ENCODE measurements at regions not wholly inside any gene's neighbourhood (a gene's known extent, or its start where the extent isn't known, plus 50 kb on each side); places are given as distances from the start of the nearest gene placed in this dataset.

- ATAC-seq (ENCODE audit: low FRiP score): no peak
- TF ChIP-seq CTCF (IDR thresholded peaks at IDR 0.05): no peak
- no peak for DNase-seq (ENCODE audit: low spot score)
These were observed 588.9 kb upstream of the NRXN1 start for GRCh38 chr2:51620796-51621195.

DNA sequence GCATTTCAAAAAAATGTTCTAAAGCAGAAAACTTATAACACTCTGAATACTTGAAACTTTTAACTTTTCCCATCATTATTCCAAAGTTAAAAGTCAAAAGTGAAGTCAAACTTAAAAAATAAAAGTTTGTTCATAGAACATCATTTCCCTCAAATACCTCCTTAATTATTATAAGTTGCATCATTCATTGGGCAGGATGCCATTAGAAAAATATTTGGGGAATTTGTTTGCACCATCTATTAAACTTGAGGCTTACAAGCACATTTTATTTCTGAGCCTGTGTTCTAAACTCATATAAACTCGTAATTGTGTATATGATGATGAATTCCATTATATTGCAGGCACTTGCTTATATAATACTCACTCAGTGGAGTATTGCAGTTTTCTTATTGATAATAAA is 588.0 kb upstream of the NRXN1 start:
- ATAC-seq (ENCODE audit: low FRiP score) (no peak), DNase-seq (ENCODE audit: low spot score) (no peak)
- no peak for TF ChIP-seq CTCF (IDR thresholded peaks at IDR 0.05)

GRCh38 chr2:51612387-51612786 is 580.5 kb upstream of the NRXN1 start:
- DNase-seq (ENCODE audit: low spot score) (no peak), ATAC-seq (ENCODE audit: low FRiP score) (no peak)
- TF ChIP-seq CTCF (IDR thresholded peaks at IDR 0.05): no peak

GRCh38 chr2:51601706-51602105 is 569.8 kb upstream of the NRXN1 start:
- TF ChIP-seq CTCF (IDR thresholded peaks at IDR 0.05): no peak
- ATAC-seq (ENCODE audit: low FRiP score) (no peak), DNase-seq (ENCODE audit: low spot score) (no peak)

DNA sequence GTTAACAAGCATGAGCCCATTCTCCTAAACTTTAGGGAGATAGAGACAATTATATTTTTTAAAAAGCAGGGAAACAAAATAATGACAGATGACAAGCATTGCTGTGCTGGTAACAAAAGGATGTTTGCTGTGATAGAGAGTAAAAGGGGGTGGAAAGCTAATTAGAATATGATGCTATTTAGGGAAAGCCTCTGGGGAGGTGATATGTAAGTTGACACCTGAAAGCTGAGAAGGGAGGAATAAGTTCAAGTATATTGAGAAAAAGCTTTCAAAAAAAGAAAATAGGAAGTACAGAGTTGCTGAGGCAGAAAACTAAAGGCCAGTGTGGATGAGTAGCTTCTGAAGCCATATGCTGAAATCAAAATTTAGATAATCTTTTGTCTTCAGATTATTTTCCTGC is 565.2 kb upstream of the NRXN1 start:
- no peak for ATAC-seq (ENCODE audit: low FRiP score)
- no peak for TF ChIP-seq CTCF (IDR thresholded peaks at IDR 0.05)

GRCh38 chr2:51595836-51596235 is 563.9 kb upstream of the NRXN1 start:
- ATAC-seq (ENCODE audit: low FRiP score) (no peak), DNase-seq (ENCODE audit: low spot score) (no peak)
- TF ChIP-seq CTCF (IDR thresholded peaks at IDR 0.05): no peak

More for the DNA sequence above, 565.2 kb upstream of the NRXN1 start:
- no peak for DNase-seq (ENCODE audit: low spot score)

DNA sequence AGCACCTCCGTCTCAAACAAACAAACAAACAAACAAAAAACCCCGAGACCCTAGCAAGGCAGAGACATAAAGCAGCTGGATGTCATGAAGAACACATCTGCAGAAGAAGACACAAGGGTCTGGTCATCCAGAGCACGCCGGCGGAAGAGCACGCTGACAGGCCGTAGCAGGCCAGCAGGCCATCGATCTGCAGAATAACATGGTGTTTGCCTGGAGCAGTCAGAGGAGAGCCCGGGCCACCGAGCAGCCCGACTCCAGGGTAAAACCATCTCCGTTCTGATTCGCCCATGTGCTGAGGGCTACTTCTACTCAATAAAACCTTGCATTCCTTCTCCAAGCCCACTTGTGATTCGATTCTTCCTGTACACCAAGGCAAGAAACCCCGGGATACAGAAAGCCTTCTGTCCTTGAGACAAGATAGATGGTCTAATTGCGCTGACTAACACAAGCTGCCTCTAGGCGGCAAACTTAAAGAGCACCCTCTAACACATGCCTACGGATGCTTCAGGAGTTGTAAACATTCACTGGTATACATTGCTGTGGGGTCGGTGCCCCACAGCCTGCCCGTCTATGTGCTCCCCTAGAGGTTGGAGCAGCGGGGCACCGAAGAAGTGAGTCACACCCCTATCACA is 549.8 kb upstream of the NRXN1 start:
- ATAC-seq (ENCODE audit: low FRiP score): no peak
- TF ChIP-seq CTCF (IDR thresholded peaks at IDR 0.05): no peak
- DNase-seq (ENCODE audit: low spot score): no peak

Data from omental fat pad (tissue), 3 donors.